ENCODE measurements at regions not wholly inside any gene's neighbourhood (a gene's known extent, or its start where the extent isn't known, plus 50 kb on each side); places are given as distances from the start of the nearest gene placed in this dataset.
A peak's percentile ranks its signal among the peaks of the same experiment; 100 is the strongest.

DNA sequence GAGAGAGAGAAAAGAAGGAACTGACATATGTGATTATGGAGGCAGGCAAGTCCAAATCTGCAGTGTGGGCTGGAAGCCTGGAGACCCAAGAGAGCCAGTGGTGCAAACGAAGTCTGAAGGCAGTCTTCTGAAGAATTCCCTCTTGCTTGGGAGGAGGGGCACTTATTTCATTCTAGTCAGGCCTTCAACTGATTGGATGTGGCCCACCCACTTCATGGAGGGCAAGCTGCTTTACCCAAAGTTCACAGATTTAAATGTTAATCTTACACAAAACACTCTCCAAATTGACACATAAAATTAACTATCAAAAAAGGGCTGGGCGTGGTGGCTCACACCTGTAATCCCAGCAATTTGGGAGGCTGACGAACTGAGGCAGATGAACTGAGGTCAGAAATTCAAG lies 103.5 kb upstream of the RAB3GAP2 start:
- H3K4me3 ChIP-seq (ENCODE audit: low read depth, low read length) = no peak overlapping the region
- DNase-seq (ENCODE audit: low read depth) = no peak
- TF ChIP-seq, protein P1, sequence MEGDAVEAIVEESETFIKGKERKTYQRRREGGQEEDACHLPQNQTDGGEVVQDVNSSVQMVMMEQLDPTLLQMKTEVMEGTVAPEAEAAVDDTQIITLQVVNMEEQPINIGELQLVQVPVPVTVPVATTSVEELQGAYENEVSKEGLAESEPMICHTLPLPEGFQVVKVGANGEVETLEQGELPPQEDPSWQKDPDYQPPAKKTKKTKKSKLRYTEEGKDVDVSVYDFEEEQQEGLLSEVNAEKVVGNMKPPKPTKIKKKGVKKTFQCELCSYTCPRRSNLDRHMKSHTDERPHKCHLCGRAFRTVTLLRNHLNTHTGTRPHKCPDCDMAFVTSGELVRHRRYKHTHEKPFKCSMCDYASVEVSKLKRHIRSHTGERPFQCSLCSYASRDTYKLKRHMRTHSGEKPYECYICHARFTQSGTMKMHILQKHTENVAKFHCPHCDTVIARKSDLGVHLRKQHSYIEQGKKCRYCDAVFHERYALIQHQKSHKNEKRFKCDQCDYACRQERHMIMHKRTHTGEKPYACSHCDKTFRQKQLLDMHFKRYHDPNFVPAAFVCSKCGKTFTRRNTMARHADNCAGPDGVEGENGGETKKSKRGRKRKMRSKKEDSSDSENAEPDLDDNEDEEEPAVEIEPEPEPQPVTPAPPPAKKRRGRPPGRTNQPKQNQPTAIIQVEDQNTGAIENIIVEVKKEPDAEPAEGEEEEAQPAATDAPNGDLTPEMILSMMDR (conservative IDR thresholded peaks at IDR 0.05; ENCODE audit: low read depth, low read length) = no peak

DNA sequence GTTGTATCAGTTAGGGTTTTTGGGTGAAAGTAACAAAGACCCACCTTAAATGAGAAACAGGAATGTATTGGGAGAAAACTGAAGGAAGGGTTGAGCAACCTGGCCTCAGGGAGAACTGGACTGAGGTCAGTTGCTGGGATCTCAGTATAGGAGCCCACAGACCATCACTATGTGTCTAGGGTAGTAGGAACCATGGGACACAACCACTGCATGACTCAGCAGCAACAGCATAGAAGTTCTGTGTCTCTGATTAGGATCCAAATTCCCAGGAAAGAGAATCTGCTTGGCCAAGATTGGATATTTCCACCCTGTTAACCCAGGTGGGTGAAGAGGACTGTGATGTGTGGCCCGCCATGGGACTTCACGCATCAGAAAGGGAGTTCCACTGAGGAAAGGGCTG lies 102.2 kb upstream of the RAB3GAP2 start:
- TF ChIP-seq, protein P1 (conservative IDR thresholded peaks at IDR 0.05; ENCODE audit: low read depth, low read length) = no peak
- no peak overlapping the region for H3K4me3 ChIP-seq (ENCODE audit: low read depth, low read length)
- DNase-seq (ENCODE audit: low read depth) = no peak

DNA sequence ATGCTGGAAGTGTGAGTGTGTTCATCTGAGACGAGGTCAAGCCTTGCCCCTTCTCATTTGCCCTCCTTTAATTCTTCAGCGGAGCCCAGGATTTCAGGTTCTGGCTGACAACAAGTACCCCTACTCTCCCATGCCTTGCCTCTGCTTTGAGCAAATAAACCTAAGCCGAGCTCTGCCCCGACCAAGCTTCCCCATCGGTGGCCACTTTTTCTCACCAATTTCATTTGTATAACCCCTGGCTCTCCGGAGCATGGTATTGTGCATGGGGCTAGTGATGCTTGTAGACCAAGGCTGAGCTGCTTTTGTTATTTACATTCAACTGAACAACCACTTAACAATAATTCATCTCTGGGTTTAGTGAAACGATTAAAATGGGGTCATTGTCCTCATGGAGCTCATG lies 100.2 kb upstream of the RAB3GAP2 start:
- no peak overlapping the region for H3K4me3 ChIP-seq (ENCODE audit: low read depth, low read length)
- TF ChIP-seq, protein P1 (conservative IDR thresholded peaks at IDR 0.05; ENCODE audit: low read depth, low read length) = no peak
- no peak for DNase-seq (ENCODE audit: low read depth)

DNA sequence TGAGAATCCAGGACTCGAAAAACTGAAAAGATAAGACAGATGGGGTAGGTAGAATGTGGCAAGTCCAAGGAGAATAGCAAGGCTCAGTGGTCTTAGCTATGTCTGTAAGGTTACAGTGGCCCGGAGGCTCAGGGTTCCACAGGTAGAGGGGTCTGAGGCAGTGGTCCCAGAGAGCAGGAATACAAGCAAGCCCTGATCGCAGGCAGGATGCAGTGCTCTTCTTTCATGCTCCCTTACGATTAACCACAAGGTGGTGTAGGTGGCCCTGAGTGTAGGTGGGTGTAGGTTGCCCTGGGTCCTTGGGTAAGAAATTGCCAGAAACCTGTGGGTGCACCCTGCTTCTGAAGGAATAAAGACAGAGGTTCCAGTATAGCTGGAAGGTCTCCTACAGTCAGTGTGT lies 99.1 kb upstream of the RAB3GAP2 start:
- DNase-seq (ENCODE audit: low read depth) = no peak
- H3K4me3 ChIP-seq (ENCODE audit: low read depth, low read length) = no peak overlapping the region
- TF ChIP-seq, protein P1 (conservative IDR thresholded peaks at IDR 0.05; ENCODE audit: low read depth, low read length) = no peak

DNA sequence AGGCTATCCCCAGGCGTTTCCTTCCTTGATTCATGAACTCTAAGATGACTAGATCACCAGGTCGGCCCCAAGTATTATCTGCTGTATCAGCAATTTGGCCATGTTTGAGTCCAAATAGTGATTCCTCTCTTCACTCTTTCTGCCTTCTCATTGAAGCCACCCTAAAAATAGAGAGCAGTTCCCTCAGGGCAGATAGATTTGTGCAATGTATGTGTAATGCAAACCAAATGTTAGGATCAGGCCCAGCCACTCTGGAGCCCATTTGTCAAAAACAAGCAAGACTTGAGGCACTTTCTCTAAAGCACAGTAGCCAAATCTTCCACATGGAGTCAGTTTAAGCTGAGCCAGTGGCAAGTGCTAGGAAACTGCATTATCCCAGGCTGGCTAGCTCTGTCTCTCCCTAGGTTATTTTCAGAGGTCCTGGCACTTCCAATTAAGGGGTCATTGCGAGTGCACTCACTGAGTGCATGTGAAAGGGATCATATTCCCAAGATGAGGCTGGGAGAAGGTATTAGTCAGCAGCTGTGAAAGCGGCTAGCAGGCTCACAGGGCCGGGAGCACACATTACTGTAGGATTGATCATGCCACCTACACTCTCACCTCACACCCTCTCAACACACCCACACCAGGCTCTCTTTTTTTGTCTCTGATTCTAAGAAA lies 97.9 kb upstream of the RAB3GAP2 start:
- peak; percentile 65 for DNase-seq (ENCODE audit: low read depth)
- TF ChIP-seq, protein P1 (conservative IDR thresholded peaks at IDR 0.05; ENCODE audit: low read depth, low read length) = no peak
- H3K4me3 ChIP-seq (ENCODE audit: low read depth, low read length) = no peak overlapping the region

DNA sequence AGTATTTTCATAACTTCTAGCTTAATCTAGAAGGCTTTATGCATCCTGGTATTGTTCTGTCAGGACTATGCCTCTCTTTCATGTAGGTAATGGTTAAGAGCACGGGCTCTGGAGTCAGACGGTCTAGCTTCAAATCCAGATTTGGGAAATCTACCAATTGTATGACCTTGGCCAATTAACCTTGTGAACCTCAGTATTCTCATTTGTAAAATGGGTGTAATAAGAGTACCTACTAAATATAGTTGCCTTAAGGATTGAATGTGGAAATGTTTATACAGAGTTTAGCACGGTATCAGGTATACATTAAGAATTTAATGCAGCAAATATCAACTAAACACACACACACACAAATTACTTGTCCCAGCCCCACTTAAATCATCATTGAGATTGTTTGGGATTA lies 97.3 kb upstream of the RAB3GAP2 start:
- DNase-seq (ENCODE audit: low read depth) = no peak
- TF ChIP-seq, protein P1 (conservative IDR thresholded peaks at IDR 0.05; ENCODE audit: low read depth, low read length) = no peak
- H3K4me3 ChIP-seq (ENCODE audit: low read depth, low read length) = no peak overlapping the region
